IMR-90 (cell line): ENCODE measurements at regions not wholly inside any gene's neighbourhood (a gene's known extent, or its start where the extent isn't known, plus 50 kb on each side); places are given as distances from the start of the nearest gene placed in this dataset.

Experiments used
- ATAC-seq: fragments of 200-7000 bp; cut with Tn5 transposase; 2 replicates; pipeline ENCODE4 v1.9.1; 2020; ENCODE audit warnings: low read depth, mild to moderate bottlenecking, moderate library complexity
- BruUV-seq: library from RNA; stranded (reverse); fragments of 400-500 nt; replicated peaks from 2 replicates; lab custom pipeline; 2021; lab: Mats Ljungman, UMichigan
- CTCF ChIA-PET: fragments of 300-600 bp; formaldehyde crosslinking; extraction: SDS; loops from one replicate; lab custom pipeline; 2021; ENCODE audit warnings: antibody characterized with exemption; lab: Yijun Ruan, JAX
- POLR2A ChIA-PET: fragments of 300-600 bp; sonication (Branson Sonifier 250); formaldehyde crosslinking; loops from one replicate; lab custom pipeline; 2022; ENCODE audit warnings: antibody characterized with exemption; ENCODE audit not compliant: unreplicated experiment; lab: Charles Lee
- DNase-seq: peaks from one replicate; pipeline ENCODE4 v3.0.0; 2013
- H2AFZ ChIP-seq: replicated peaks from 2 replicates; pipeline ENCODE3; 2013; ENCODE audit warnings: low read length, mild to moderate bottlenecking; ENCODE audit not compliant: poor library complexity
- H2AK5ac ChIP-seq: 2 replicates; pipeline ENCODE4 v1.6.1; 2013; ENCODE audit warnings: low read depth, low read length, inconsistent platforms
- H2AK9ac ChIP-seq: replicated peaks from 2 replicates; pipeline ENCODE3; 2013; ENCODE audit warnings: mild to moderate bottlenecking, low read depth, low read length, moderate library complexity; ENCODE audit not compliant: poor library complexity
- H2BK120ac ChIP-seq: 2 replicates; pipeline ENCODE4 v1.6.1; 2013; ENCODE audit warnings: low read depth, low read length, inconsistent platforms
- H2BK15ac ChIP-seq: 3 replicates; pipeline ENCODE4 v1.6.1; 2013; ENCODE audit warnings: low read depth, low read length, inconsistent platforms
- H2BK20ac ChIP-seq: 2 replicates; pipeline ENCODE4 v1.6.1; 2013; ENCODE audit warnings: low read depth, mild to moderate bottlenecking, inconsistent platforms, low read length, moderate library complexity
- H2BK5ac ChIP-seq: 2 replicates; pipeline ENCODE4 v1.6.1; 2013; ENCODE audit warnings: mild to moderate bottlenecking, low read depth, low read length, inconsistent platforms; ENCODE audit not compliant: poor library complexity, severe bottlenecking
- H3K14ac ChIP-seq: replicated peaks from 2 replicates; pipeline ENCODE4 v1.6.1; 2013; ENCODE audit warnings: low read depth, low read length, inconsistent platforms
- H3K18ac ChIP-seq: 2 replicates; pipeline ENCODE4 v1.6.1; 2013; ENCODE audit warnings: low read depth, low read length, control low read depth
- H3K23ac ChIP-seq: 2 replicates; pipeline ENCODE4 v1.6.1; 2013; ENCODE audit warnings: low read depth, low read length, inconsistent platforms
- H3K27ac ChIP-seq: 2 replicates; pipeline ENCODE4 v1.5.1; 2013; ENCODE audit warnings: mild to moderate bottlenecking, control low read depth, low read length; ENCODE audit not compliant: insufficient read depth
- H3K27me3 ChIP-seq: 2 replicates; pipeline ENCODE4 v1.6.1; 2013; ENCODE audit warnings: low read length; ENCODE audit not compliant: control insufficient read depth, insufficient read depth
- H3K36me3 ChIP-seq: 2 replicates; pipeline ENCODE4 v1.6.1; 2013; ENCODE audit warnings: low read length, mixed read lengths; ENCODE audit not compliant: control insufficient read depth, insufficient read depth
- H3K4ac ChIP-seq: 2 replicates; pipeline ENCODE4 v1.6.1; 2013; ENCODE audit warnings: low read depth, low read length, inconsistent platforms
- H3K4me1 ChIP-seq: 2 replicates; pipeline ENCODE4 v1.6.1; 2013; ENCODE audit warnings: low read length, mixed read lengths; ENCODE audit not compliant: control insufficient read depth, insufficient read depth
- H3K4me2 ChIP-seq: 2 replicates; pipeline ENCODE4 v1.6.1; 2013; ENCODE audit warnings: low read depth, mild to moderate bottlenecking, control low read depth, low read length, moderate library complexity
- H3K4me3 ChIP-seq: 2 replicates; pipeline ENCODE4 v1.5.1; 2013; ENCODE audit warnings: low read depth, mild to moderate bottlenecking, control low read depth, low read length, moderate library complexity; ENCODE audit not compliant: insufficient read depth
- H3K56ac ChIP-seq: 2 replicates; pipeline ENCODE4 v1.6.1; 2013; ENCODE audit warnings: low read length, inconsistent platforms; ENCODE audit not compliant: insufficient read depth; ENCODE audit errors: extremely low read depth
- H3K79me1 ChIP-seq, 2 experiments: 2 replicates each; pipeline ENCODE4 v1.6.1; 2013; ENCODE audit warnings: low read length in 2 of 2, inconsistent platforms in 1 of 2, low read depth in 1 of 2
- H3K9ac ChIP-seq: 2 replicates; pipeline ENCODE4 v1.6.1; 2013; ENCODE audit warnings: low read depth, low read length, control low read depth
- H3K9me1 ChIP-seq: 2 replicates; pipeline ENCODE4 v1.6.1; 2013; ENCODE audit warnings: low read length, inconsistent platforms; ENCODE audit not compliant: insufficient read depth
- H3K9me3 ChIP-seq: 2 replicates; pipeline ENCODE4 v1.6.1; 2013; ENCODE audit warnings: low read length; ENCODE audit not compliant: control insufficient read depth, insufficient read depth
- H4K20me1 ChIP-seq: 2 replicates; pipeline ENCODE4 v1.6.1; 2013; ENCODE audit warnings: low read length, inconsistent platforms; ENCODE audit not compliant: insufficient read depth
- H4K5ac ChIP-seq: 2 replicates; pipeline ENCODE4 v1.6.1; 2013; ENCODE audit warnings: mild to moderate bottlenecking, low read depth, low read length, control low read depth
- H4K8ac ChIP-seq, 2 experiments: 2 replicates each; pipeline ENCODE4 v1.6.1; 2013; ENCODE audit warnings: low read depth in 2 of 2, low read length in 2 of 2, control low read depth in 1 of 2, inconsistent platforms in 1 of 2
- H4K91ac ChIP-seq: 2 replicates; pipeline ENCODE4 v1.6.1; 2013; ENCODE audit warnings: low read depth, low read length, inconsistent platforms; ENCODE audit not compliant: insufficient read depth
- BHLHE40 ChIP-seq: fragments of 150-350 bp; IDR thresholded peaks from 2 replicates; pipeline ENCODE4 v1.6.1; 2016; ENCODE audit warnings: mild to moderate bottlenecking, low read depth, low read length
- CEBPB ChIP-seq: IDR thresholded peaks from 2 replicates; pipeline ENCODE4 v1.6.1; 2012; ENCODE audit warnings: low read depth, low read length, improper control_type of control experiment
- CHD1 ChIP-seq: IDR thresholded peaks from 2 replicates; pipeline ENCODE4 v1.6.1; 2012; ENCODE audit warnings: low read depth, low read length, improper control_type of control experiment
- FOS ChIP-seq: fragments of 150-350 bp; IDR thresholded peaks from 2 replicates; pipeline ENCODE4 v1.6.1; 2016; ENCODE audit warnings: low read depth, low read length
- MAFK ChIP-seq: IDR thresholded peaks from 2 replicates; pipeline ENCODE4 v1.6.1; 2012; ENCODE audit warnings: low read depth, low read length, improper control_type of control experiment
- MAZ ChIP-seq: IDR thresholded peaks from 2 replicates; pipeline ENCODE4 v1.6.1; 2012; ENCODE audit warnings: low read depth, mild to moderate bottlenecking, low read length, improper control_type of control experiment, moderate library complexity, borderline replicate concordance
- MXI1 ChIP-seq: IDR thresholded peaks from 2 replicates; pipeline ENCODE4 v1.6.1; 2012; ENCODE audit warnings: low read depth, mild to moderate bottlenecking, low read length, moderate library complexity, borderline replicate concordance
- NFE2L2 ChIP-seq: fragments of 150-350 bp; IDR thresholded peaks from 2 replicates; pipeline ENCODE4 v1.6.1; 2016; ENCODE audit warnings: low read depth, mild to moderate bottlenecking, low read length
- POLR2A ChIP-seq: IDR thresholded peaks from 2 replicates; pipeline ENCODE4 v1.6.1; 2012; ENCODE audit warnings: mild to moderate bottlenecking, low read depth, low read length
- RAD21 ChIP-seq: IDR thresholded peaks from 2 replicates; pipeline ENCODE4 v1.6.1; 2012; ENCODE audit warnings: low read length, improper control_type of control experiment
- RCOR1 ChIP-seq: IDR thresholded peaks from 2 replicates; pipeline ENCODE4 v1.6.1; 2012; ENCODE audit warnings: mild to moderate bottlenecking, low read length, improper control_type of control experiment; ENCODE audit not compliant: insufficient replicate concordance
- RFX5 ChIP-seq: IDR thresholded peaks from 2 replicates; pipeline ENCODE4 v1.8.0; 2012; ENCODE audit warnings: low read depth, mild to moderate bottlenecking, low read length, moderate library complexity
- WGBS, 2 experiments: methylation state at CpG; one replicate each; pipeline versions ENCODE4 v1.1.5 to v1.1.7; 2013; ENCODE audit warnings: missing lambda C conversion rate in 2 of 2; ENCODE audit not compliant: insufficient read length in 1 of 2; ENCODE audit errors: extremely low coverage in 2 of 2; 5-methylcytosine and 5-hydroxymethylcytosine counted together
- dilution Hi-C: fragments of 300-500 bp; cut with HindIII; formaldehyde crosslinking; loops from one replicate; pipeline ENCODE4 v1.14.3; 2018; ENCODE audit warnings: low sequenced_read_pairs; ENCODE audit not compliant: unreplicated experiment
- in situ Hi-C: fragments of 300-500 bp; cut with MboI; formaldehyde crosslinking; loops from 3 replicates; pipeline ENCODE4 v1.14.3; 2019; ENCODE audit warnings: low sequenced_read_pairs, inconsistent platforms, mixed read lengths
- intact Hi-C: fragments of 100-400 bp; cut with micrococcal nuclease; formaldehyde crosslinking; loops from 2 replicates; pipeline ENCODE4 v1.10.0; 2022
- TF ChIP-seq, protein P1 (sequence below): fragments of 150-350 bp; IDR thresholded peaks from 2 replicates; pipeline ENCODE4 v1.6.1; 2017; ENCODE audit warnings: mild to moderate bottlenecking, antibody characterized with exemption, low read length, low read depth
- TF ChIP-seq, protein P2 (sequence below): fragments of 150-350 bp; IDR thresholded peaks from 2 replicates; pipeline ENCODE4 v1.6.1; 2016; ENCODE audit warnings: low read depth, mild to moderate bottlenecking, low read length, moderate library complexity, borderline replicate concordance
- TF ChIP-seq, protein P3 (sequence below): conservative IDR thresholded peaks from 2 replicates; pipeline ENCODE4 v1.5.1; 2012; ENCODE audit warnings: mild to moderate bottlenecking, low read depth, low read length, improper control_type of control experiment

DNA sequence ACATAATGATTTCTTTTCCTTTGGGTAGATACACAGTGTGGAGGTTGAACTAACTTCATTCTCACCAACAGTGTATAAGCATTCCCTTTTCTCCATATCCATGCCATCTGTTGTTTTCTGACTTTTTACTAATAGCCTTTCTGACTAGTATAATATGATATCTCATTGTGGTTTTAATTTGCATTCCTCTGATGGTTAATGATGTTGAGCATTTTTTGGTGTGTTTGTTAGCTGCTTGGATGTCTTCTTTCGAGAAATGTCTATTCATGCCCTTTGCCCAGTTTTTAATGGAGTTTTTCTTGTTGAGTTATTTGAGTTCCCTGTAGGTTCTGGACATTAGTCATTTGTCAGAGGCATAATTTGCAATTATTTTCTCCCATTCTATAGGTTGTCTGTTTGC lies 59.8 kb downstream of the MARCHF4 start:
- no peak for DNase-seq
- Histone ChIP-seq H4K20me1 (no peaks in the 10 kb centered on the region; the same call in 1 of the 2 replicates), H3K56ac (no peak overlapping the region), H2BK15ac (no peak overlapping the region), H2AFZ (no peak overlapping the region), H4K5ac (no peak overlapping the region), H3K4me3 (no peak overlapping the region), H3K27ac (no peak overlapping the region), H4K8ac (no peak overlapping the region), H3K18ac (no peak overlapping the region), H3K4me2 (no peak overlapping the region), H4K91ac (no peak overlapping the region), H2AK9ac (no peak overlapping the region), H3K14ac (no peak overlapping the region), H3K23ac (no peak overlapping the region), H2BK120ac (no peak overlapping the region), H3K79me1 (peaks cover 19 to 55% of the 10 kb centered on the region in 2 experiments), H3K4me1 (peaks cover 9% of the 10 kb centered on the region), H2BK20ac (no peak overlapping the region), H3K9me3 (no peaks in the 10 kb centered on the region), H3K4ac (no peak overlapping the region), H3K9me1 (peaks cover 13% of the 10 kb centered on the region), H2BK5ac (no peak overlapping the region), H2AK5ac (no peak overlapping the region), H3K36me3 (no peaks in the 10 kb centered on the region), H3K27me3 (no peaks in the 10 kb centered on the region), H3K9ac (no peak overlapping the region)
- intact Hi-C loops (no loop called here), in situ Hi-C loops (no loop called here), dilution Hi-C loops (no loop called here)
- POLR2A ChIA-PET: no interaction called here
- CTCF ChIA-PET: no interaction called here
- no CpG with 5 or more reads among the region's 1 CpG for WGBS, 2 experiments
- BruUV-seq: no TSS peak
- ATAC-seq: no peak
- TF ChIP-seq CHD1 (no peak), CEBPB (no peak), RCOR1 (no peak), RAD21 (no peak), NFE2L2 (no peak), RFX5 (no peak), MXI1 (no peak), FOS (no peak), BHLHE40 (no peak), MAFK (no peak), MAZ (no peak), POLR2A (no peak)
- TF ChIP-seq, protein P1, sequence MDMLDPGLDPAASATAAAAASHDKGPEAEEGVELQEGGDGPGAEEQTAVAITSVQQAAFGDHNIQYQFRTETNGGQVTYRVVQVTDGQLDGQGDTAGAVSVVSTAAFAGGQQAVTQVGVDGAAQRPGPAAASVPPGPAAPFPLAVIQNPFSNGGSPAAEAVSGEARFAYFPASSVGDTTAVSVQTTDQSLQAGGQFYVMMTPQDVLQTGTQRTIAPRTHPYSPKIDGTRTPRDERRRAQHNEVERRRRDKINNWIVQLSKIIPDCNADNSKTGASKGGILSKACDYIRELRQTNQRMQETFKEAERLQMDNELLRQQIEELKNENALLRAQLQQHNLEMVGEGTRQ: no peak
- TF ChIP-seq, protein P2, sequence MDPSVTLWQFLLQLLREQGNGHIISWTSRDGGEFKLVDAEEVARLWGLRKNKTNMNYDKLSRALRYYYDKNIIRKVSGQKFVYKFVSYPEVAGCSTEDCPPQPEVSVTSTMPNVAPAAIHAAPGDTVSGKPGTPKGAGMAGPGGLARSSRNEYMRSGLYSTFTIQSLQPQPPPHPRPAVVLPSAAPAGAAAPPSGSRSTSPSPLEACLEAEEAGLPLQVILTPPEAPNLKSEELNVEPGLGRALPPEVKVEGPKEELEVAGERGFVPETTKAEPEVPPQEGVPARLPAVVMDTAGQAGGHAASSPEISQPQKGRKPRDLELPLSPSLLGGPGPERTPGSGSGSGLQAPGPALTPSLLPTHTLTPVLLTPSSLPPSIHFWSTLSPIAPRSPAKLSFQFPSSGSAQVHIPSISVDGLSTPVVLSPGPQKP: no peak
- TF ChIP-seq, protein P3, sequence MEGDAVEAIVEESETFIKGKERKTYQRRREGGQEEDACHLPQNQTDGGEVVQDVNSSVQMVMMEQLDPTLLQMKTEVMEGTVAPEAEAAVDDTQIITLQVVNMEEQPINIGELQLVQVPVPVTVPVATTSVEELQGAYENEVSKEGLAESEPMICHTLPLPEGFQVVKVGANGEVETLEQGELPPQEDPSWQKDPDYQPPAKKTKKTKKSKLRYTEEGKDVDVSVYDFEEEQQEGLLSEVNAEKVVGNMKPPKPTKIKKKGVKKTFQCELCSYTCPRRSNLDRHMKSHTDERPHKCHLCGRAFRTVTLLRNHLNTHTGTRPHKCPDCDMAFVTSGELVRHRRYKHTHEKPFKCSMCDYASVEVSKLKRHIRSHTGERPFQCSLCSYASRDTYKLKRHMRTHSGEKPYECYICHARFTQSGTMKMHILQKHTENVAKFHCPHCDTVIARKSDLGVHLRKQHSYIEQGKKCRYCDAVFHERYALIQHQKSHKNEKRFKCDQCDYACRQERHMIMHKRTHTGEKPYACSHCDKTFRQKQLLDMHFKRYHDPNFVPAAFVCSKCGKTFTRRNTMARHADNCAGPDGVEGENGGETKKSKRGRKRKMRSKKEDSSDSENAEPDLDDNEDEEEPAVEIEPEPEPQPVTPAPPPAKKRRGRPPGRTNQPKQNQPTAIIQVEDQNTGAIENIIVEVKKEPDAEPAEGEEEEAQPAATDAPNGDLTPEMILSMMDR: no peak
